ENCODE measurements at regions not wholly inside any gene's neighbourhood (a gene's known extent, or its start where the extent isn't known, plus 50 kb on each side); places are given as distances from the start of the nearest gene placed in this dataset.

GRCh38 chr2:181114021-181114420, 133.6 kb downstream of the UBE2E3 start:
- DNase-seq = no peak

DNA sequence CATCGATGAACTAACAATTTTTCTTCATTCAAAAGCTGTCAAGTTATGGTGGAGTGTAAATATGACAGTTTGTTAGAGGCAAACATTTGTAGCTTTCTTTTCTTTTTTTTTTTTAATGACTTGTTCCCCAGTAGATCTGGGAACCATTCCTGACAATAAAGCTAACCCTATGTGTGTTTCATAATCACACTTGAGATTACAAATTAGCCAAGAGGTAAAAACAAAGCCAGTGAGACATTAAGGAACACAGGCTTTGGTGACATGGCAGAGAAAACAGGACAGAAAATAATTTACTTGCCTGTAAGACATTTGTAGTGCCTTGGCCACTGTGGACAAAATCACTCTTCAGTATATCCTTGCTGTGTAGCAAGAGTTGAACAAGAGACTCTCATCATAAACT, 135.9 kb downstream of the UBE2E3 start:
- no peak for DNase-seq

DNA sequence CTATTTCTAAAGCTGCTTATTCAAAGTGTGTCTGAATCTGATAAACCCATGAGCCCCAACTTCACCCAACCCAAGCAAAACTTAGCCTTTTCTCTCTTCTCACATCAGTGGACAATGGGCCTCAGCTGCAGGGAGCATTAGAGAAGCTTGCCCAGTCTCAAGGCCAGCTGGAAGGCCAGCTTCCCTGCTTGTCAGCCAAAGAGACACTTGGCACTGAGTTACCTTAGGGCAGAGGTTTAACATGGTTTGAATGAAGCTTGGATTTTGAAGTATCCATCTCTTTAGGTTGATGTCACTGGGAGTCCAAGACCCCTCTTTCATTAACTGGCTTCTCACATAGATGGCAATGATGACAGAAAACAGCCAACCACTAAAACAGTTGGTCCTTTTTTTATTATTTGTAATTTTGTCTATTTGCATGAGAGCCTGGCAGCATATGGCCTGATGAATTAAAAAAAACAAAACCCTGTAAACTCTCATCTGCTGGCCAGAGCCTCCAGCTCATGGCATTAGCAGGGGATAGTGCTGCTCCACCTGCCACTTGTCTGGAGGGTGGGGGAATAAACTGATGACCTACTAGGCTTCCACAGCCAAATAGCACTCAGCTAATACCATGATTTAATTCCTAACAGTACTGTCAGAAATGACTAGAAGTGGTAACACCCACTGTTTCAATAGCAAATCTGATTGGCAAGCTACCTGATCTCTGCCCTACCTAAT, 137.0 kb downstream of the UBE2E3 start:
- DNase-seq = no peak

- DNase-seq = no peak
Observed at GRCh38 chr2:181120625-181121024, 140.2 kb downstream of the UBE2E3 start.

GRCh38 chr2:181121996-181122395, 141.6 kb downstream of the UBE2E3 start:
- DNase-seq = no peak

- DNase-seq = no peak
Observed at GRCh38 chr2:181122601-181123000, 142.2 kb downstream of the UBE2E3 start.

DNA sequence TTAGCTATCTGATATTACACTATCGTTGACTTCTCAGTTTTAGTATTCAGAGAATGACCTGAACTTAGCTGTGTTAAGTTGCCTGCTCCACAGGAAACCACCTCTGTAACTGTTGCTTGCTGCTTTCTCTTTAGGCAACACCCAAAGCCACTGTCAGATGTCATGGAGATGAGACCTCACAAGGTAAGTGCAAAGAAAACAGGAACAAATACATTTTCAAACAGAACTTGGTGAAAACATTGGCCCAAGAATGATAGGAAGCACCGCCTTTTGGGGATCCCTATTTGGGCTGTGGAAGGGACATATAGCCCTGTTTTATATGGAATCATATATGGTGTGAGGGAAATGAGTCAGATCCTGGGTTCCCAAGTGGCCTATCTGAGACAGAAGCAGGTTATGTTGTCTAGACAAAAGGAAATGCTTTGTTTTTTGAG, 143.4 kb downstream of the UBE2E3 start:
- peak; percentile 36 for DNase-seq

DNA sequence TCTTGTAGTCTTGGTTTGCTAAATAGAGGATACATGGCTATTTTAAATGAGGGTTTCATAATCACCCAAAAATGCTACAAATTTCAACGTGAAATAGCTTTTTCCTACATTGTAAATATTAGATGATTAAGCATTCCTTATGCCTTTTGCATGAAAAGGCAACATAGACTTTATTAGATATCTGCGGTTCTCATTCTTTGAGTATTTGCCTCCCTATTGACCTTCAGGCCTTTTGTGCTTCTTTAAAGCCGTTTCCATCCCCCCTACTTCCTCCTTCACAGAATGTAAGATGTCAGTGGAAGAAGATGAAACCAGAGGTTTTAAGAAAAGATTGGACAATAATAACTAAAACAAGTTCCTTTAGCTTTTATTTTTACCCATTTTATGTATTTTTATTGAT, 144.1 kb downstream of the UBE2E3 start:
- DNase-seq = no peak

DNA sequence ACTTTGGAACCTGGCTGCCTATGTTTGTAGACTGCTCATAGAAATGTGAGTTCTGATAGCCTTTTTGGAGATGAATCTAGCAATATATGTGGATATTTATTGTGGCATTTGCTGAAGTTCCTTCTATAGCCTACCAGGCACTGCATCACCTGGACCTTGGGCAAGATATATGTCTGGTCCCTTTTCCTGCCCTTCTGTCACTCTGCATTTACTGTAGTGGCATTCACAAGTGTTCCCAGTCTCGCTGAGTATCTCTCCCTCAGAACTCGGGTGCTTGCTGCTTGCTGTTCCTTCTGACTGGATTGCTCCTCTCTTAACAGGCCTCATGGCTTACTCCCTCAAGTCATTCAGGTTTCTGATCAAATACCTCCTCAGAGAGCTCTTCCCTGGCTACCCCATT, 145.0 kb downstream of the UBE2E3 start:
- DNase-seq = no peak

- DNase-seq = no peak
Observed at GRCh38 chr2:181126311-181126868, 146.0 kb downstream of the UBE2E3 start.

DNA sequence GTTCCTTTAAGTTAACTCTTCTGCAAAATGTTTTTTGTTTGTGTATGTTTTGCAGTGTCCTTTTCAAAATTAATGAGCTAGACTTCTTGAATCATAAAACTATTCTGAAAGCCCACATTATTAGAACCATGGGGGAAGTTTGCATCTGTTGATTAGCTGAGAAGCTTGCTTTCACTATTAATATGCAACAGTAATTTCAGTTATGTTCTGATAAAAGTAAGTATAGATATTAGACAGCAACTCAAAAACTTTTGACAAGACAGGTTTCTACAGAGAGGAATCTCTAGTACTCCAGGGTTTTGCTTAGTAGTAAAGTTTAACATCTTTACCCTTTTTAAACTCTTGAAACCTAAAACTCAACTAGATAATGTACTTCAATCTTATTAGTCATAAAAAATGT, 147.8 kb downstream of the UBE2E3 start:
- DNase-seq = no peak

GRCh38 chr2:181129364-181130056, 149.1 kb downstream of the UBE2E3 start:
- no peak for DNase-seq

GRCh38 chr2:181130686-181131085, 150.3 kb downstream of the UBE2E3 start:
- no peak for DNase-seq

DNA sequence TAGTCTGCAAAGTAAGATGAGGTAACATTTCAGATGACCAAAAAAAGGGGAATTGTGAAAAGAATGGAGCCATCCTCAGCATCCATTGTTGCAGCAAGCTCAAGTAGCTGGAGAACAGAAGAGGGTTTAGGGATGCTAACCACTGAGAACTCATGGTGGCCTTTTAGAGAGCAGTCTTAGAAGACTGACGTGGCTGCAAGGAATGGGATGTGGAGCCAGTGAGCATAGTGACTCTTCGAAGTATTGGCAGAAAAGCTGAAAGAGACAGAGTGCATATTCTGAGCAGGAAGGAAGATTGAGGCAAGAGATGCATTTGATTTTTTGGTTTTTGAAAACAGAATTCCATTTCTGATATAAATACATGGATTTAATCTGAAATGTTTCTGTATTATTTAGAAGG, 151.2 kb downstream of the UBE2E3 start:
- DNase-seq = no peak

GRCh38 chr2:181138816-181139215, 158.4 kb downstream of the UBE2E3 start:
- no peak for DNase-seq

DNA sequence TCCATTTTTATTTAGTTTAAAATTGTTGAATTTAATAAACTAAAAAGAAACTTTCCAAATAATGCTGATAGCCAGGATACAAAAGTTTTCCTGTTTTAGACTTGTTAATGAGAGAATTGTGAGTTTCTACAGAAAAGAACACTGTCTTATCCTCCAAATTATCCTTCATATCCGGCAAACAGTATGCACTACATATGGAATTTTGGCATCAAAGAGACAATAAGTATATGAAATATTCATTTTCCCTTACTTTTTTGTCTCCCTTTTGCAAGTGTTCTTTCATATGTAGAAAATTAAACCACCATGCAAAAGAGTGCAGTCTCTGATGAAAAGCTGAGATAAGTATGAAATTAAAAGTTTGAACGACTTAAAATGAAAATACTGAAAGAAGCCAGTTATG, 159.4 kb downstream of the UBE2E3 start:
- DNase-seq = no peak

- no peak for DNase-seq
Observed at GRCh38 chr2:181140414-181140813, 160.0 kb downstream of the UBE2E3 start.

DNA sequence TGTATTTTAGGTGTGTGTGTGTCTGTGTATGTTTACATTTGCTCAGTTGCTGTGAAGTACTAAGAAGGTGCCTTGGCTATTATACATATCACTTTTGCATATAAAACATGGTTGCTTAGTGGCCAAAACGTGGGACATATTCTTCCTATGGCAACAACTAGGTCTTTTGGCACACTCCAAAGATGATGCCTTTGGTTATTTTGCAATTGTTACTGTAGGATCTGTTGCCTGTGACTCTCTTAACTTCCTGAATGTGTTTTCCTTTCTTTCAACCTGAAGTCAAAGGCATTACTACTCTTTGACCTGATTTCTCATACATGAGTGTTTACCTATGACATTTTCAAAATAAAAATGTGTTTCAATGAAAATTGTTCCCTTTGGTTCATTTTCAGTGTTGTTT, 160.5 kb downstream of the UBE2E3 start:
- DNase-seq = no peak

GRCh38 chr2:181141676-181142075, 161.3 kb downstream of the UBE2E3 start:
- DNase-seq = no peak

DNA sequence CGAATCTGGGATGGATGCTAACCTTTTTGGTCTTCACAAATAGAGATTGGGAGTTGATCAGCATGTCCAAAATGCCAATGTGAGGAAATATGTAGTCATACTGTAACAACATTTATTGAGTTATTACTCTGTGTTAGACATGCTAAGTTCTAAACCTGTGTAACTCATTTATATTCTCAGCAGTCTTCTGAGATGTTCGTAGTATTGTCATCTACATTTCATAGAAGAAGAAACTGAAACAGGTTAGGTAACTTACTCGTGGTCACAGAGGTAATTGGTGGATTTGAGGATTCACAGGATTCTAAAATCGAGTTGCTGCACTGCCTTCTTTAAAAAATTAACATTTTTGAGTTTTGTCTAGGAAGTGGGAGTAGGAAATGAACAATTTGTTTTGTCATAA, 162.1 kb downstream of the UBE2E3 start:
- DNase-seq = no peak

- DNase-seq = no peak
Observed at GRCh38 chr2:181143790-181144300, 163.4 kb downstream of the UBE2E3 start.

DNA sequence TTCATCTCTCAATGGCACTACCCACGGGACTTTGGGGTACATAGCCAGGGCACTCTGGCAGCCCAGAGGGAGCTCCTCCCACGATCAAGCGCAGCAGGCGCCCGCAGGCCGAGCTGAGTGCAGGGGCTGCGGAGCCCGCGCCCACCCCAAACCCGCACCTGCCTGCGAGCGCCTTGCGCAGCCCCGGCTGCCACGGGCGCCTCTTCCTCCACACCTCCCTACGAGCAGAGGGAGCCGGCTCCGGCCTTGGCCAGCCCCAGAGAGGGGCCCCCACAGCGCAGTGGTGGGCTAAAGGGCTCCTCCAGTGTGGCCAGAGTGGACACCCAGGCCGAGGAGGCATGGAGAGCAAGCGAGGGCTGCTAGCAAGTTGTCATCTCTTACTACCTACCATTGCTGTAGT, 165.2 kb downstream of the UBE2E3 start:
- no peak for DNase-seq

DNA sequence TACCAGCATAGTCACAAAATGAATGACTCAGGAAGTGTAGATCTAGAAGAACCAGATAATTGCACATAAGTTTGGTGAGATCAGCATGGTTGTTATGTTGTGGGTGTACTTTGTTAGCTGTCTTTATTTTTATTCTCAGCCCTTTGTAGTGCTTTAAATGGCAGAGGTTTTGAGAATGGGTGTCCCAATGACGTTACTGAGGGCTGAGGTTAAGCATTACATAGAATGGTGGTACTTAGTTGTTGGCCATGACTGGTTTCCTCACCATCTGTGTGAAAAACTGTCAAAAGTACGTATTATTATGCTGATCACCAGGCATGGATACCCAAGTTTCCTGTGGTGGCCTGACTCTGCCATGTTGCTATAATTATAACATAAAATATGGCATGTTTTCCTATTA, 165.8 kb downstream of the UBE2E3 start:
- DNase-seq = no peak

DNA sequence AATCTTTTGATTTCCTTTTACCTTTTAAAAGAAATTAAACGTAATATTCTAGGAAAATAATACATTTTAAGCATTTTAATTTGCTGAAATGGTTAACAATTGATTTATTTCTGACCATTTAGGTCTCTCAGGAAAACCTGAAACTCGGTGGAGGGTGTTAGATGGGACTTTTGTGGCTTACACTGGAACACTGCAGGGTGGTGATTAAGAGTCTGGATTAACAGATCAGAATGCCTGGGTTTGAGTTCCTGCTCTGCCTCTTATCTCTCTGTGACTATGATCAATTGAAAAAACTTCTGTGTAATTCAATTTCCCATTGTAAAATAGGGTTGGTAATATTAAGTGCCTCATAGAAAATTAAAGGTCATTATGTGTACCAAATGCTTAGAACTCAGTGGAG, 168.7 kb downstream of the UBE2E3 start:
- no peak for DNase-seq

Measured in T-helper 9 cell (primary cell).